Hepatocyte (in vitro differentiated cells): ENCODE measurements at regions not wholly inside any gene's neighbourhood (a gene's known extent, or its start where the extent isn't known, plus 50 kb on each side); places are given as distances from the start of the nearest gene placed in this dataset.
A peak's percentile ranks its signal among the peaks of the same experiment; 100 is the strongest.

ENCODE experiments used
- DNase-seq: peaks from one replicate; pipeline ENCODE4 v3.0.0-alpha.2; 2016; ENCODE audit warnings: low spot score
- H2AFZ ChIP-seq: fragments of 200-600 bp; sonication (generic); 2 replicates; pipeline ENCODE4 v1.6.0; 2016; ENCODE audit warnings: antibody characterized with exemption, mild to moderate bottlenecking
- H3K27ac ChIP-seq: fragments of 200-600 bp; sonication (generic); 2 replicates; pipeline ENCODE4 v1.5.1; 2016; ENCODE audit warnings: mild to moderate bottlenecking
- H3K27me3 ChIP-seq: fragments of 200-600 bp; sonication (generic); 2 replicates; pipeline ENCODE4 v1.6.1; 2016
- H3K36me3 ChIP-seq: fragments of 200-600 bp; sonication (generic); replicated peaks from 2 replicates; pipeline ENCODE4 v1.5.1; 2016; ENCODE audit warnings: low read depth; ENCODE audit not compliant: insufficient read depth
- H3K4me1 ChIP-seq: fragments of 200-600 bp; sonication (generic); 2 replicates; pipeline ENCODE4 v1.5.1; 2016; ENCODE audit warnings: mild to moderate bottlenecking, moderate library complexity; ENCODE audit not compliant: insufficient read depth
- H3K4me2 ChIP-seq: fragments of 200-600 bp; sonication (generic); 2 replicates; pipeline ENCODE4 v1.6.0; 2016
- H3K4me3 ChIP-seq: fragments of 200-600 bp; sonication (generic); 2 replicates; pipeline ENCODE4 v1.5.1; 2016; ENCODE audit warnings: mild to moderate bottlenecking
- H3K79me2 ChIP-seq: fragments of 200-600 bp; sonication (generic); 2 replicates; pipeline ENCODE4 v1.6.0; 2017; ENCODE audit warnings: mild to moderate bottlenecking
- H3K9me2 ChIP-seq: fragments of 200-600 bp; sonication (generic); replicated peaks from 2 replicates; pipeline ENCODE4 v1.6.0; 2017; ENCODE audit warnings: mild to moderate bottlenecking; ENCODE audit not compliant: insufficient read depth
- H3K9me3 ChIP-seq: fragments of 200-600 bp; sonication (generic); 2 replicates; pipeline ENCODE4 v1.5.1; 2016; ENCODE audit warnings: low read depth, mild to moderate bottlenecking
- H4K20me1 ChIP-seq: fragments of 200-600 bp; sonication (generic); 2 replicates; pipeline ENCODE4 v1.6.0; 2016; ENCODE audit warnings: mild to moderate bottlenecking; ENCODE audit not compliant: insufficient read depth, poor library complexity, severe bottlenecking
- CTCF ChIP-seq: fragments of 200-600 bp; sonication (generic); IDR thresholded peaks from 2 replicates; pipeline ENCODE4 v1.5.1; 2016; ENCODE audit warnings: antibody characterized with exemption, mild to moderate bottlenecking; ENCODE audit not compliant: poor library complexity
- EZH2 ChIP-seq: fragments of 200-600 bp; sonication (generic); IDR thresholded peaks from 2 replicates; pipeline ENCODE4 v1.6.1; 2016; ENCODE audit warnings: antibody characterized with exemption, mild to moderate bottlenecking, borderline replicate concordance
- EZH2phosphoT487 ChIP-seq: fragments of 200-600 bp; sonication (generic); IDR thresholded peaks from one replicate; pipeline ENCODE4 v1.6.1; 2018; ENCODE audit warnings: antibody characterized with exemption, mild to moderate bottlenecking, low read depth, moderate library complexity; ENCODE audit not compliant: unreplicated experiment, severe bottlenecking
- WGBS: methylation state at CpG from one replicate; pipeline ENCODE4 v1.1.6; 2016; ENCODE audit warnings: low lambda C conversion rate; ENCODE audit errors: missing lambda C conversion rate; 5-methylcytosine and 5-hydroxymethylcytosine counted together

- Histone ChIP-seq H3K27ac (peak overlapping the region; percentile 55), H3K9me3 (no peaks in the 10 kb centered on the region), H3K4me1 (peaks cover 18% of the 10 kb centered on the region), H3K4me3 (no peak overlapping the region), H3K9me2 (no peaks in the 10 kb centered on the region), H3K4me2 (no peak overlapping the region), H2AFZ (no peak overlapping the region), H3K79me2 (no peaks in the 10 kb centered on the region), H3K27me3 (no peaks in the 10 kb centered on the region), H4K20me1 (no peaks in the 10 kb centered on the region), H3K36me3 (no peaks in the 10 kb centered on the region)
- WGBS: 88% methylated on average over 5 of the region's 5 CpGs
- DNase-seq: no peak
- TF ChIP-seq CTCF (no peak), EZH2 (no peak), EZH2phosphoT487 (no peak)
These were observed 336.7 kb downstream of the OSR1 start for GRCh38 chr2:19021721-19022120.

GRCh38 chr2:19021100-19021476, 337.3 kb downstream of the OSR1 start:
- Histone ChIP-seq H2AFZ (peak overlapping the region; percentile 23), H3K4me1 (peaks cover 18% of the 10 kb centered on the region), H3K4me3 (no peak overlapping the region), H3K9me3 (no peaks in the 10 kb centered on the region), H3K36me3 (no peaks in the 10 kb centered on the region), H3K79me2 (no peaks in the 10 kb centered on the region), H3K27me3 (no peaks in the 10 kb centered on the region), H3K4me2 (peak overlapping the region; percentile 39), H3K9me2 (no peaks in the 10 kb centered on the region), H4K20me1 (no peaks in the 10 kb centered on the region), H3K27ac (peak overlapping the region; percentile 55)
- 46% methylated on average over 4 of the region's 4 CpGs for WGBS
- TF ChIP-seq CTCF (no peak), EZH2 (no peak), EZH2phosphoT487 (no peak)
- DNase-seq: peak; percentile 52

- no peaks in the 10 kb centered on the region for H4K20me1 ChIP-seq
- peaks cover 18% of the 10 kb centered on the region for H3K4me1 ChIP-seq
- H3K36me3 ChIP-seq: no peaks in the 10 kb centered on the region
- no peaks in the 10 kb centered on the region for H3K27me3 ChIP-seq
- WGBS: 73% methylated on average over 11 of the region's 11 CpGs
- peak overlapping the region; percentile 55 for H3K27ac ChIP-seq
- TF ChIP-seq EZH2 (no peak), EZH2phosphoT487 (no peak), CTCF (no peak)
- H3K4me3 ChIP-seq: no peak overlapping the region
- H3K9me2 ChIP-seq: no peaks in the 10 kb centered on the region
- H3K79me2 ChIP-seq: no peaks in the 10 kb centered on the region
- peak; percentile 48 for DNase-seq
- no peak overlapping the region for H3K4me2 ChIP-seq
- H3K9me3 ChIP-seq: no peaks in the 10 kb centered on the region
- no peak overlapping the region for H2AFZ ChIP-seq
These were observed 338.0 kb downstream of the OSR1 start for GRCh38 chr2:19020144-19021099.
